VCaP (cell line): ENCODE measurements at regions not wholly inside any gene's neighbourhood (a gene's known extent, or its start where the extent isn't known, plus 50 kb on each side); places are given as distances from the start of the nearest gene placed in this dataset.

ENCODE experiments used
- H3K27ac ChIP-seq: fragments of 450-650 bp; 2 replicates; pipeline ENCODE4 v1.5.1; 2017
- CTCF ChIP-seq: fragments of 450-650 bp; conservative IDR thresholded peaks from 2 replicates; pipeline ENCODE4 v1.5.1; 2017; ENCODE audit warnings: mild to moderate bottlenecking, moderate library complexity

- TF ChIP-seq CTCF = no peak
- H3K27ac ChIP-seq = no peak overlapping the region
Measured at GRCh38 chr1:172966844-172967540, 83.7 kb downstream of the TNFSF18 start.

DNA sequence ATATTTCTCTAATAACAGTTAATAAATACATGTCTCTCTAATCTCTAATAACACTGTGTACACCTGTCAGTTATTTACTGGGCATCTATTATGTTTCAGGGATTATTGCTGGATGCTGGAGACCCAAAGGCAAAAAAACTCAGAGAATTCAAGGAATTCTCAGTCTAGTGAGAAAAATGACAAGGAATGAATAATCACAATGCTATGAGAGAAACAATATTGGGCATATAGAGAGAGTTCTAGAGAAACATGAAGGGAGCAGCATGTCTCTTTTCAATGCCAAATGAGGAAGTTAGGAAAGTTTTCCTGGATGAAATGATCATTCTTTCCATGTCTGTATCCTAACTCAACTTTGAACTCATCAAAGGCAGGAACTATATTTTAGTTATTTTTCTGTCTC lies 82.8 kb downstream of the TNFSF18 start:
- TF ChIP-seq CTCF = no peak

GRCh38 chr1:172969611-172970010 lies 81.1 kb downstream of the TNFSF18 start:
- no peak overlapping the region for H3K27ac ChIP-seq
- no peak for TF ChIP-seq CTCF

More for the DNA sequence above, 82.8 kb downstream of the TNFSF18 start:
- H3K27ac ChIP-seq = no peak overlapping the region

GRCh38 chr1:172970186-172970585 lies 80.6 kb downstream of the TNFSF18 start:
- no peak for TF ChIP-seq CTCF
- H3K27ac ChIP-seq = no peak overlapping the region

DNA sequence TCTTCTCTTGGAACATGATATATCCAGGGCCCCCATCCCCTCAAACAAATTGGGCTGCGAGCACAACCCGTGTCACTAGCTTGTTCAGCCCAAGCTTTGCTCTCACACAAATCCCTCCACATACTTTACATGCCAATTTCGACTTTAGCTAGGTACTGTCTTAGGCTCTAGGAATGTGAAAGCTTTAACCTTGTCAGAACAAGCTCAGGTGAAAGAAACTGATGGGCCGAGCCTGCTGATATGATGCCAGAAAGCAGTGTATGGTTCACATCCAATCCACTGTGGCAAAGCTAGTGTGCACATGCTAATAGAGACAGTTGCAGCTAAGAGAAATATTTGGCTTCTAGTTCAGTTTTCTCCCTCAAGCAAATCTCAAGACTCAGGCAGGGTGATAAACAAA lies 79.5 kb downstream of the TNFSF18 start:
- TF ChIP-seq CTCF = no peak
- H3K27ac ChIP-seq = no peak overlapping the region

- no peak overlapping the region for H3K27ac ChIP-seq
- TF ChIP-seq CTCF = no peak
Measured at GRCh38 chr1:172972258-172972657, 78.5 kb downstream of the TNFSF18 start.

- no peak for TF ChIP-seq CTCF
- no peak overlapping the region for H3K27ac ChIP-seq
Measured at GRCh38 chr1:172973424-172973823, 77.3 kb downstream of the TNFSF18 start.
